ENCODE measurements at regions not wholly inside any gene's neighbourhood (a gene's known extent, or its start where the extent isn't known, plus 50 kb on each side); places are given as distances from the start of the nearest gene placed in this dataset.

DNA sequence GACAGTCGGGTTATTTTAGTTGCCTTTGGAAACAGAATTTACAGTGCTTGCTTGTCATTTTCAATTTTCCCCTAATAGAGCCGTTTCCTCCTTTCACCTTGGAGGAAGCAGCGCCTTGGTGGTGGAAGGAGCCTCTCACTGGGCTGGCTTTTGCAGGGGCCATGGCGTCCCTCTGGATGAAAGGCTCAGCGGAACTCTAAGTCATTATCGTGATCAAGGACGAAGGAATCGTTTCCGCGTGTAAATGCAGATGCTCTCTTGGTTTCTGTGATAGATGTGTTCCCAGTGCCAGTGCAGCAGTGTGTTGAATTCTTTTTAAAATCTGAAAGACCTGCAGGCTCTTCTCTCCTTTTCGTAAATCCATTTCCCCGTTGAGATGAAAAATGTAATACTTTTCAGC lies 126.2 kb upstream of the LMO4 start:
- TF ChIP-seq, protein P1, sequence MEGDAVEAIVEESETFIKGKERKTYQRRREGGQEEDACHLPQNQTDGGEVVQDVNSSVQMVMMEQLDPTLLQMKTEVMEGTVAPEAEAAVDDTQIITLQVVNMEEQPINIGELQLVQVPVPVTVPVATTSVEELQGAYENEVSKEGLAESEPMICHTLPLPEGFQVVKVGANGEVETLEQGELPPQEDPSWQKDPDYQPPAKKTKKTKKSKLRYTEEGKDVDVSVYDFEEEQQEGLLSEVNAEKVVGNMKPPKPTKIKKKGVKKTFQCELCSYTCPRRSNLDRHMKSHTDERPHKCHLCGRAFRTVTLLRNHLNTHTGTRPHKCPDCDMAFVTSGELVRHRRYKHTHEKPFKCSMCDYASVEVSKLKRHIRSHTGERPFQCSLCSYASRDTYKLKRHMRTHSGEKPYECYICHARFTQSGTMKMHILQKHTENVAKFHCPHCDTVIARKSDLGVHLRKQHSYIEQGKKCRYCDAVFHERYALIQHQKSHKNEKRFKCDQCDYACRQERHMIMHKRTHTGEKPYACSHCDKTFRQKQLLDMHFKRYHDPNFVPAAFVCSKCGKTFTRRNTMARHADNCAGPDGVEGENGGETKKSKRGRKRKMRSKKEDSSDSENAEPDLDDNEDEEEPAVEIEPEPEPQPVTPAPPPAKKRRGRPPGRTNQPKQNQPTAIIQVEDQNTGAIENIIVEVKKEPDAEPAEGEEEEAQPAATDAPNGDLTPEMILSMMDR (conservative IDR thresholded peaks at IDR 0.05 in 1 of 2, IDR thresholded peaks at IDR 0.05 in 1 of 2; ENCODE audit: low read depth in 1 of 2, low read length in 2 of 2): no peak
- TF ChIP-seq EZH2 (IDR thresholded peaks at IDR 0.05; ENCODE audit: low read length, missing control alignments): no peak
